ENCODE measurements at regions not wholly inside any gene's neighbourhood (a gene's known extent, or its start where the extent isn't known, plus 50 kb on each side); places are given as distances from the start of the nearest gene placed in this dataset.

DNA sequence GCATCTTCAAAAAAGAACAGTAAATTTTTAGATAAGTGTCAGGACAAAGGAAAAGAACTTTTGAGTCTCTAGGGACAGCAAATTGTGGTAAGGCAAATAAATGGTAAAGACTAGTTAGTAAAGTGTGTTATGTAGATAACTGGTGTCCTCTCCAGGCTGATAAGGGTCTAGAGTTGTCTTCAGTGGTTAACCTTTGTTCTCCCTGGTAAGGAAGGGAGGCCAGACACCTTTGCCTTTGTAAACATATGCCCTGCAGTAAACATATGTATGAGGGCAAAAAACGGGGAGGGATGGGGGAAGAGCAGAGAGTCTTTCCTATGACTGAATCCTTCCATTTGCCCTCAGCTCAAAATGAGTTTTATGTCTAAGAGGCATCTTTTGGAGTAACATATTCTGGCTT is 384.6 kb downstream of the HNRNPD start:
- no peaks in the 10 kb centered on the region for H3K4me1 ChIP-seq
- H3K9ac ChIP-seq = no peak overlapping the region
- no peaks in the 10 kb centered on the region for H3K27me3 ChIP-seq
- H4K20me1 ChIP-seq = no peaks in the 10 kb centered on the region
- TF ChIP-seq Cebpa-rat (IDR thresholded peaks at IDR 0.05) = no peak
- no peak overlapping the region for H3K4me3 ChIP-seq
- H3K4me2 ChIP-seq = no peak overlapping the region
- no peaks in the 10 kb centered on the region for H3K9me3 ChIP-seq
- H3K27ac ChIP-seq = no peak overlapping the region
- no peaks in the 10 kb centered on the region for H3K36me3 ChIP-seq

DNA sequence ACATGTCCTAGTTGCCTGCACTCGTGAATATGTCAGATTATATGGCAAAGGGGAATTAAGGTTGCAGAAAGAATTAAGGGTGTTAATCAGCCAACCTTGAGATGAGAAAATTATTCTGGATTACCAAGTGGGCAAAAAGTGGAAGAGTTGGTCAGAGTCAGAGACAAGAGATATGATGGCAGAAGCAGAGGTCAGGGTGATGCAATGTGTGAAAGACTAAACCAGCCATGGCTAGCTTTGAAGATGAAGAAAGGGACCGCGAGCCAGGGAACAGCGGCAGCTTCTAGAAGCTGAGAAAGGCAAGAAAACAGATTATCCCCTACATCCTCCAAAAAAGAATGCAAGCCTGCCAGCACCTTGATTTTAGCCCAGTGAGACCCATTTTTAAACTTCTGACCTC is 385.6 kb downstream of the HNRNPD start:
- Histone ChIP-seq H3K27me3 (no peaks in the 10 kb centered on the region), H4K20me1 (no peaks in the 10 kb centered on the region), H3K4me3 (no peak overlapping the region), H3K36me3 (no peaks in the 10 kb centered on the region), H3K4me1 (peaks cover 3% of the 10 kb centered on the region; the same call in 1 of the 2 replicates), H3K9ac (no peak overlapping the region), H3K4me2 (no peak overlapping the region), H3K9me3 (no peaks in the 10 kb centered on the region), H3K27ac (no peak overlapping the region)
- no peak for TF ChIP-seq Cebpa-rat (IDR thresholded peaks at IDR 0.05)

DNA sequence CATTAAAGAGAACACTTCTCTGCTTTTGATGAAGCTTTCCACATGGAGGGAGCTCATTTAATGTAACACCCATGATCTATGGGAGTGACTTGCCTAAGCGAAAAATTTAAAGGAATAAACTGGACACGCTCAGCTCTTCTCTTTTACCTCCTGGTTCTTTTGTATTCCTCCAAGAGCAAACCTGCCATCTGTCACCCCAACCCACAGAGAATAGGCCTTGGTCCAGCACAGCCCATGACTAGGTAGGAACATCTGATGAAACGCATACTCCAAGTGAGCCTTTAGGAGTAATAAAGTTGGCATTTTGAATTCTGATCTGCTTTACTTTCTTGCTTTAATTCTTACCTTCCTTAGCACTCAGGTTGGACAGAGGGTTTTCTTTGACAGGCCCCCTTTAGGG is 389.0 kb downstream of the HNRNPD start:
- Histone ChIP-seq H3K27me3 (no peaks in the 10 kb centered on the region), H3K9me3 (no peaks in the 10 kb centered on the region), H3K4me3 (no peak overlapping the region), H3K36me3 (no peaks in the 10 kb centered on the region), H3K9ac (no peak overlapping the region), H3K4me1 (peaks cover 5% of the 10 kb centered on the region; the same call in 1 of the 2 replicates), H4K20me1 (no peaks in the 10 kb centered on the region), H3K4me2 (no peak overlapping the region), H3K27ac (no peak overlapping the region)
- no peak for TF ChIP-seq Cebpa-rat (IDR thresholded peaks at IDR 0.05)

DNA sequence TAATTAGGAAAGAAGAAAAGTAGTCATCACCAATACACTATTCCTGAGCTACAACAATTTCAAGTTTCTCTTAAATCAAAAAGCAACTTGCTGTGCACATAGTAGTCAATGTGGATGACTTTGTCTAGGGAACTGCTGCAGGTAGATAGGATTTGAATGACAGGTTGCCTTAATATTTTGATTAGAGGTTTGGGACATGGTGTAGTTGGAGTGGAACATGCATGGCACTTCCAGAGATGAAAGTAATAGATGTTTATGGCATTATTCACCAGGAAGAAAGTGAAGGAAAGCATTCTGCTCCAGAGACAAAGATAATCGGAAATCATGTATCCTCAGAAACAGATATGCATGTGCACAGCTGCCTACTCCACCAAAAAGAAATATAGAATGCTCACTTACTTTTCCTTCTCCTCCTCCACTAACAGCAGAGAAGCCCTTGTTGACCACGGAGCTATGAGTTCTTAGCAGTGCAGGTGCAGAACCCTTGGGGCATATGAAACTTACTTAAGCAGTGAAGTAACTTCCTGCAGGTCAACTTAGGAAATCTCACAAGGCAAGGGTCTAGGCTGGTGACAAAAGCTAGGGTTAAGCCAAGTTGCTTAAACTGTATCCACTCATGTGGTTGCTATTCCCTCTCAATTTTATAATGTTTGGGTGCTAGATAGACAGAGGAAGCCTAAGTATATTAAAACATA is 390.8 kb downstream of the HNRNPD start:
- Histone ChIP-seq H3K36me3 (no peaks in the 10 kb centered on the region), H3K4me1 (peaks cover 5% of the 10 kb centered on the region; the same call in 1 of the 2 replicates), H3K4me3 (no peak overlapping the region), H3K27ac (no peak overlapping the region), H3K9ac (no peak overlapping the region), H3K9me3 (no peaks in the 10 kb centered on the region), H3K27me3 (no peaks in the 10 kb centered on the region), H4K20me1 (no peaks in the 10 kb centered on the region), H3K4me2 (no peak overlapping the region)
- no peak for TF ChIP-seq Cebpa-rat (IDR thresholded peaks at IDR 0.05)

DNA sequence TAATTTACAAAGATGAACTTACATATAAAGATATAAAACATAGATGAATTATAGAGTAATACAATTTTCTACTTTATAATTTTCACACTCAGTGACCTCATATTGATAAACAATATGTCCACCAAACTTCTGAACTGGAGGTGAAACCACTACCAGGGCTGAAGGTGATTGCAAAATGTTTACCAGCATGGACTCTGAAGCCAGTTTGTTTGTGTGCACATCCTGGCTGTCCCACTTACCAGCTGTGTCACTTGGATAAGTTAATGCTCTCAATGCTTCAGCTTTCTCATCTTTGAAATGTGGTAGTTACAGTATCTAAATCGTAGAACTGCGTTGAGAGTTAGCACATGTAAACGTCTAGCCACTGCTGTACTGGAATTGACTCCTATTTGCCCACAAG is 392.6 kb downstream of the HNRNPD start:
- Histone ChIP-seq H3K27me3 (no peaks in the 10 kb centered on the region), H3K36me3 (no peaks in the 10 kb centered on the region), H3K4me2 (no peak overlapping the region), H3K4me3 (no peak overlapping the region), H3K27ac (no peak overlapping the region), H3K9ac (no peak overlapping the region), H3K9me3 (no peaks in the 10 kb centered on the region), H4K20me1 (no peaks in the 10 kb centered on the region), H3K4me1 (peaks cover 10% of the 10 kb centered on the region; the same call in 1 of the 2 replicates)
- no peak for TF ChIP-seq Cebpa-rat (IDR thresholded peaks at IDR 0.05)

DNA sequence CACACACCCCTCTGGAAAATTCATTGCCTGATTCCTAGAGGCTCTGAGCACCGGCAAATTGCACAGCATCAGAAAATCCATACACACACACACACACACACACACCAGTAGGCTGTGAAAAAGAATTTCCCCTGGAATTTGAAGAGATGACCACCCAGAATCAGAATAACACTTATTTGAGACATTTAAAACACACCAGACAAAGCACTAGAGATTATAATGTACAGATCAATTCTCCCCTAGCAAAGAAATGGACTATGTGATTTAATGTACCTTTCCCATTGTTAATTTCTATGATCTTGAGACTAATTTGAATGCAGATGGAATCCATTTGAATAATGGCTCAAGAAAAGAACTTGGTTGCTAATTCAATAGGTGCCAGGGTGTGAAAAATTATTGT is 399.3 kb downstream of the HNRNPD start:
- no peaks in the 10 kb centered on the region for H3K27me3 ChIP-seq
- no peak overlapping the region for H3K9ac ChIP-seq
- no peaks in the 10 kb centered on the region for H3K9me3 ChIP-seq
- no peak for TF ChIP-seq Cebpa-rat (IDR thresholded peaks at IDR 0.05)
- H3K4me1 ChIP-seq = 0 out of 2 replicates have a peak, but pooled peaks cover 5% of the 10 kb centered on the region
- H3K27ac ChIP-seq = no peak overlapping the region
- H3K4me2 ChIP-seq = no peak overlapping the region
- H3K4me3 ChIP-seq = no peak overlapping the region
- H4K20me1 ChIP-seq = no peaks in the 10 kb centered on the region
- no peaks in the 10 kb centered on the region for H3K36me3 ChIP-seq

DNA sequence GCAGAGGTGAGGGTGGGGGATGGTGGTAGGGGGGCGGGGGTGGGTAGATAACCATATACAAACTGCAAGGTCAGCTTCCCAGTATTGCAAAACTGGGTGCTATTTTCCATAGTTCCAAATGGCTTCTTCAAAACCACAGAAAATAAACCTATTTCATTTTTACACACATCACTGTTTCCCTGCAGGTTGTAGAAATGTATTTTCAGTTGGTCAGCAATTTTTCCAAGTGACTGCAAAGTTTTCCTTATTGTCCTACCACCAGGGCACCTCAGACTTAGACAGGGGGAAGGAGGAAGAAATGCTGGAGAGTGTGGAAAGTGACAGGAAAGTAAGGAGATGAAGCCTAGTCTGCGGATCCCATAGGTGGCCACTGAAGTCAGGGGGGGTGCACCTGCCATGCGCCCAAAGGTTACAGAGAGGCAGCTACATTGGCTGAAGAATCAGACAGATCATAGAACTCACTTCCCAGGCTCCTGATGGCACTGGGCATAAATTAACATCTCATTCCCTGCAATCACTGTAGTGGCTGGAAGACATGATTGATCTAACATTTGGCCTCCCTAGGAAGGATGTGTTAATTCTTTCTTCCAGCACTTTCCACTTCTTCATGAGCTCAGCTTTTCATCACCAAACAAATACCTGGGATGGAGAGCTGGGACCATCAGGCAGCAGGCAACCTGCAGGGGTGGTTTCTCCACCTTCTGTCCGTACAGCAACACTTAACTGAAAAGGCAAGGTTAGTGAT is 402.0 kb downstream of the HNRNPD start:
- no peak overlapping the region for H3K9ac ChIP-seq
- TF ChIP-seq Cebpa-rat (IDR thresholded peaks at IDR 0.05) = no peak
- no peak overlapping the region for H3K27ac ChIP-seq

DNA sequence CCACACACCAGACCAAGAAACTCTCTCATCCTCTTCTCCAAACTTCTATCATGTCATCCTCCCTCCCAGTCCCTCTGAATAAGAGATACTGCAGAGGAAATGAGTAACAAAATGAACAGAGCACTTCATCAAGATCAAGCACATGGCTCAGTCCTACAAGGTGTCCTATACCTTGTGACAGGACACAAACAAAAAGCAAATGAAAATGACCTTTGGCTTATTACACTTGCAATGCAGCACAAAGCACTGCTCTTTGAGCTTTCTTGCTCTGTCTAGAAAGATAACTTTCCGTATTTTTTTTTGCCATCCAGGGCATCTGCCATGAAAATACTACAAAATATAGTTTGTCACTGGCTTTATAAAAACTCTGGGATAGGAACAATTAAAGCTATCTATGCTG is 402.7 kb downstream of the HNRNPD start:
- H3K4me1 ChIP-seq = no peaks in the 10 kb centered on the region
- no peaks in the 10 kb centered on the region for H4K20me1 ChIP-seq
- H3K27me3 ChIP-seq = no peaks in the 10 kb centered on the region
- no peaks in the 10 kb centered on the region for H3K9me3 ChIP-seq
- H3K4me3 ChIP-seq = no peak overlapping the region
- no peak overlapping the region for H3K4me2 ChIP-seq
- no peaks in the 10 kb centered on the region for H3K36me3 ChIP-seq
- TF ChIP-seq Cebpa-rat (IDR thresholded peaks at IDR 0.05) = no peak
- H3K27ac ChIP-seq = no peak overlapping the region
- no peak overlapping the region for H3K9ac ChIP-seq

More for the DNA sequence above, 402.0 kb downstream of the HNRNPD start:
- no peaks in the 10 kb centered on the region for H3K4me1 ChIP-seq
- H3K4me2 ChIP-seq = no peak overlapping the region
- H3K27me3 ChIP-seq = no peaks in the 10 kb centered on the region
- no peaks in the 10 kb centered on the region for H3K36me3 ChIP-seq
- no peaks in the 10 kb centered on the region for H3K9me3 ChIP-seq
- H3K4me3 ChIP-seq = no peak overlapping the region
- H4K20me1 ChIP-seq = no peaks in the 10 kb centered on the region

DNA sequence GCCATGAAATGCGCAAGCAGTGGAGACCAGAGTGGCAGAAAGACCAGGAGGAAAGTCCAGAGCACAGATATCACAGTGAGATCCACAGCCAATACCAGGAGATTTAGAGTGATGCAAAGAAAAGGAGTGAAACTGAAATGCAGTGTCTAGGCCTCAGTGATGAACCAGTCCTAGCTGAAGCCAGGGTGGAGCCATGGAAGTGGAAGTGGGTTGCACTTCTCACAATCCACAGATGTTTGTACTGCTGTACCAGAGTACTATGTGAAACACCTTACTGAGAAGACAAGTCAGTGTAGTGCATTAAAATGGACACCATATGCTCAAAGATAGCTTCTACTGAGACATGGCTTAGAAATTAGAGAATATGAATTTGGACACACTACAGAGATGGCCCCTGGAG is 403.3 kb downstream of the HNRNPD start:
- no peaks in the 10 kb centered on the region for H4K20me1 ChIP-seq
- 0 out of 2 replicates have a peak, but pooled peaks cover 4% of the 10 kb centered on the region for H3K4me1 ChIP-seq
- no peak overlapping the region for H3K4me3 ChIP-seq
- no peak overlapping the region for H3K4me2 ChIP-seq
- no peaks in the 10 kb centered on the region for H3K36me3 ChIP-seq
- no peak overlapping the region for H3K9ac ChIP-seq
- no peak overlapping the region for H3K27ac ChIP-seq
- H3K27me3 ChIP-seq = no peaks in the 10 kb centered on the region
- no peak for TF ChIP-seq Cebpa-rat (IDR thresholded peaks at IDR 0.05)
- no peaks in the 10 kb centered on the region for H3K9me3 ChIP-seq

DNA sequence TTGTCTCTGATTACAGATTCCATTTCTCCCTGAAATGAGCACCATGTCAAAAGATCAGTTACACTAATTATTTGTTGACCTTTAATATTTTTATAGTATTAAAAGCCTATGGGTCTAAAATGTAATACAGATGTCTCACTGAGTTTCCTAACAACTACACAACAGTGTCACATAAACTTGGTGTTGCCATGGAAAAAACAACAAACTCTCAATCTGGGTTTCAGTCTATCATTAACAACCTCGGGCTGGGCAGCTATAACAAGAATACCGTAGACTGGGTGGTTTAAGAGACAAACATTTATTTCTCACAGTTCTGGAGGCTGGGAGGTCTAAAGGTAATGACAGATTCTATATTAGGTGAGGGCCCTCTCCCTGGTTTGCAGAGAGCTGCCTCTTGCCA is 407.1 kb downstream of the HNRNPD start:
- Histone ChIP-seq H3K4me1 (0 out of 2 replicates have a peak, but pooled peaks cover 4% of the 10 kb centered on the region), H3K9me3 (no peaks in the 10 kb centered on the region), H4K20me1 (no peaks in the 10 kb centered on the region), H3K27me3 (no peaks in the 10 kb centered on the region), H3K9ac (no peak overlapping the region), H3K4me2 (no peak overlapping the region), H3K4me3 (no peak overlapping the region), H3K27ac (no peak overlapping the region), H3K36me3 (no peaks in the 10 kb centered on the region)
- TF ChIP-seq Cebpa-rat (IDR thresholded peaks at IDR 0.05) = no peak

All from BLaER1 (cell line).